K562 (cell line): ENCODE measurements at regions not wholly inside any gene's neighbourhood (a gene's known extent, or its start where the extent isn't known, plus 50 kb on each side); places are given as distances from the start of the nearest gene placed in this dataset.

Source experiments
- CSDE1 ChIP-seq, 2 experiments: fragments of 450-650 bp; IDR thresholded peaks; 2 replicates each; pipeline ENCODE4 v1.6.1; 2016; ENCODE audit warnings: mild to moderate bottlenecking in 1 of 2
- DDX20 ChIP-seq: fragments of 450-650 bp; IDR thresholded peaks from 2 replicates; pipeline ENCODE4 v1.6.1; 2016; ENCODE audit warnings: missing genetic modification characterization, low read depth, mild to moderate bottlenecking, missing compliant biosample characterization, moderate library complexity
- DPF2 ChIP-seq: fragments of 450-650 bp; IDR thresholded peaks from 2 replicates; pipeline ENCODE4 v1.6.1; 2016
- EHMT2 ChIP-seq: fragments of 450-650 bp; IDR thresholded peaks from 2 replicates; pipeline ENCODE4 v1.6.1; 2018; ENCODE audit warnings: antibody characterized with exemption
- HES1 ChIP-seq: fragments of 450-650 bp; IDR thresholded peaks from 2 replicates; pipeline ENCODE4 v1.6.1; 2016; ENCODE audit warnings: low read depth, mild to moderate bottlenecking, moderate library complexity
- MCM2 ChIP-seq: fragments of 450-650 bp; IDR thresholded peaks from 2 replicates; pipeline ENCODE4 v1.6.1; 2017; ENCODE audit warnings: low read depth, mild to moderate bottlenecking
- MCM5 ChIP-seq: fragments of 450-650 bp; IDR thresholded peaks from 2 replicates; pipeline ENCODE4 v1.6.1; 2016; ENCODE audit warnings: low read depth
- MYNN ChIP-seq, 2 experiments: sonication (generic); formaldehyde crosslinking in 1 of 2; IDR thresholded peaks; 2 replicates each; pipeline versions ENCODE4 v1.5.0 to v1.6.1; 2016 to 2020; ENCODE audit warnings: antibody characterized with exemption in 1 of 2, missing genetic modification reagents in 1 of 2
- NCOA1 ChIP-seq: fragments of 450-650 bp; IDR thresholded peaks from 2 replicates; pipeline ENCODE4 v1.6.1; 2016; ENCODE audit warnings: low read depth
- NFE2L1 ChIP-seq: fragments of 450-650 bp; IDR thresholded peaks from 2 replicates; pipeline ENCODE4 v1.6.1; 2016; ENCODE audit warnings: missing genetic modification characterization, low read depth, mild to moderate bottlenecking, missing compliant biosample characterization, moderate library complexity, borderline replicate concordance
- NFYB ChIP-seq: IDR thresholded peaks from 2 replicates; pipeline ENCODE4 v1.6.1; 2011; ENCODE audit warnings: mild to moderate bottlenecking, moderate library complexity; ENCODE audit not compliant: insufficient read length; ENCODE audit errors: extremely low read depth
- NR0B1 ChIP-seq: fragments of 450-650 bp; IDR thresholded peaks from one replicate; pipeline ENCODE4 v1.6.1; 2018; ENCODE audit warnings: mild to moderate bottlenecking, moderate library complexity; ENCODE audit not compliant: partially characterized antibody
- POLR2A ChIP-seq: fragments of 450-650 bp; conservative IDR thresholded peaks from 2 replicates; pipeline ENCODE4 v1.6.1; 2016
- PRPF4 ChIP-seq: fragments of 200-400 bp; formaldehyde crosslinking; IDR thresholded peaks from one replicate; pipeline ENCODE4 v1.6.1; 2017; ENCODE audit warnings: low read length, low read depth, mild to moderate bottlenecking; ENCODE audit not compliant: insufficient read depth, poor library complexity, severe bottlenecking
- RBM15 ChIP-seq: fragments of 200-400 bp; formaldehyde crosslinking; IDR thresholded peaks from 2 replicates; pipeline ENCODE4 v1.6.1; 2018; ENCODE audit warnings: mild to moderate bottlenecking, low read length, moderate library complexity; ENCODE audit not compliant: insufficient read depth
- RFX5 ChIP-seq: IDR thresholded peaks from 2 replicates; pipeline ENCODE4 v1.6.1; 2011; ENCODE audit warnings: low read depth, mild to moderate bottlenecking, improper control_type of control experiment, low read length
- SIN3B ChIP-seq: fragments of 450-650 bp; IDR thresholded peaks from 2 replicates; pipeline ENCODE4 v1.6.1; 2017; ENCODE audit warnings: low read depth, mild to moderate bottlenecking, moderate library complexity
- SMARCB1 ChIP-seq: IDR thresholded peaks from 2 replicates; pipeline ENCODE4 v1.6.1; 2011; ENCODE audit warnings: improper control_type of control experiment, low read depth; ENCODE audit not compliant: insufficient read length
- ZBED1 ChIP-seq: IDR thresholded peaks from 2 replicates; pipeline ENCODE4 v1.6.1; 2014
- ZKSCAN8 ChIP-seq: fragments of 200-800 bp; sonication (Bioruptor generic); IDR thresholded peaks from 2 replicates; pipeline ENCODE4 v1.6.1; 2016; ENCODE audit warnings: missing genetic modification characterization, missing compliant biosample characterization
- ZNF143 ChIP-seq: sonication (generic); formaldehyde crosslinking; IDR thresholded peaks from 2 replicates; pipeline ENCODE4 v1.9.0; 2022; ENCODE audit warnings: mild to moderate bottlenecking, missing genetic modification reagents
- ZNF263 ChIP-seq: sonication (generic); formaldehyde crosslinking; IDR thresholded peaks from 2 replicates; pipeline ENCODE4 v1.8.0; 2022; ENCODE audit warnings: mild to moderate bottlenecking, missing genetic modification reagents, borderline replicate concordance
- ZNF76 ChIP-seq: fragments of 250-450 bp; sonication (Bioruptor Pico); IDR thresholded peaks from 2 replicates; pipeline ENCODE4 v1.4.0; 2020; ENCODE audit warnings: mild to moderate bottlenecking, moderate library complexity, borderline replicate concordance
- TF ChIP-seq, protein P1 (sequence below): fragments of 450-650 bp; formaldehyde crosslinking; conservative IDR thresholded peaks from 2 replicates; pipeline ENCODE4 v1.4.0; 2022; ENCODE audit warnings: mild to moderate bottlenecking, missing genetic modification characterization

- TF ChIP-seq, protein P1, sequence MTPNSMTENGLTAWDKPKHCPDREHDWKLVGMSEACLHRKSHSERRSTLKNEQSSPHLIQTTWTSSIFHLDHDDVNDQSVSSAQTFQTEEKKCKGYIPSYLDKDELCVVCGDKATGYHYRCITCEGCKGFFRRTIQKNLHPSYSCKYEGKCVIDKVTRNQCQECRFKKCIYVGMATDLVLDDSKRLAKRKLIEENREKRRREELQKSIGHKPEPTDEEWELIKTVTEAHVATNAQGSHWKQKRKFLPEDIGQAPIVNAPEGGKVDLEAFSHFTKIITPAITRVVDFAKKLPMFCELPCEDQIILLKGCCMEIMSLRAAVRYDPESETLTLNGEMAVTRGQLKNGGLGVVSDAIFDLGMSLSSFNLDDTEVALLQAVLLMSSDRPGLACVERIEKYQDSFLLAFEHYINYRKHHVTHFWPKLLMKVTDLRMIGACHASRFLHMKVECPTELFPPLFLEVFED (CRISPR knock-in tag) = peak; percentile 97
- TF ChIP-seq ZNF263 (CRISPR knock-in tag) = no peak
- TF ChIP-seq ZNF76 (CRISPR knock-in tag) = no peak
- no peak for TF ChIP-seq ZBED1
- no peak for TF ChIP-seq RBM15
- TF ChIP-seq POLR2A = no peak
- no peak for TF ChIP-seq NFE2L1 (tag)
- no peak for TF ChIP-seq CSDE1 (IDR thresholded peaks at IDR 0.05)
- peak; percentile 65; the same call in 1 of the 2 replicates for TF ChIP-seq MYNN (IDR thresholded peaks at IDR 0.05)
- no peak for TF ChIP-seq MYNN (CRISPR knock-in tag; IDR thresholded peaks at IDR 0.05)
- TF ChIP-seq MCM5 = no peak
- TF ChIP-seq NFYB = no peak
- no peak for TF ChIP-seq MCM2
- no peak for TF ChIP-seq SIN3B
- TF ChIP-seq ZNF143 (CRISPR knock-in tag) = no peak
- TF ChIP-seq DPF2 = no peak
- no peak for TF ChIP-seq ZKSCAN8 (CRISPR knock-in tag)
- TF ChIP-seq SMARCB1 = no peak
- TF ChIP-seq RFX5 = no peak
- TF ChIP-seq NCOA1 = no peak
- TF ChIP-seq HES1 = no peak
- TF ChIP-seq NR0B1 = no peak
- TF ChIP-seq PRPF4 = no peak
- TF ChIP-seq DDX20 (tag) = peak; percentile 26; the same call in 1 of the 2 replicates
- no peak for TF ChIP-seq EHMT2
These were observed 153.2 kb upstream of the FRG1 start (continued) for GRCh38 chr4:189787216-189788031.
